ENCODE measurements at regions not wholly inside any gene's neighbourhood (a gene's known extent, or its start where the extent isn't known, plus 50 kb on each side); places are given as distances from the start of the nearest gene placed in this dataset.

DNA sequence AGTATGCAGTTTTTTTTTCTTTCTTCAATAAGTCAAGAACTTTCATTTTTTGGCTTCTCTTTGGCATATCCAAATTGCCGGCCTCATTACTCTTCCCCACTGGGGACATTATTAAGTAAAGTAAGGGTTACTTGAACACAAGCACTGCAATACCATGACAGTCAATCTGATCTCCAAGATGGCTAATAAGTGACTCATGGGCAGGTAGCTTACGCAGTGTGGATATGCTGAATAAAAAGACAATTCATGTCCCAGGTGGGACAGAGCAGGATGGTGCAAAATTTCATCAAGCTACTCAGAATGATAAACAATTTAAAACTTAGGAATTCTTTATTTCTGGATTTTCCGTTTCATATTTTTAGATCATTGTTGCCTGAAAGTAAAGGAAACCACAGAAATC, 671.8 kb downstream of the ACTL7B start:
- Histone ChIP-seq H3K36me3 (ENCODE audit: insufficient read depth) (no peaks in the 10 kb centered on the region), H3K4me1 (ENCODE audit: insufficient read depth) (0 out of 2 replicates have a peak, but pooled peaks cover 3% of the 10 kb centered on the region), H3F3A (replicated peaks; ENCODE audit: low read depth) (no peaks in the 10 kb centered on the region), H3K27ac (ENCODE audit: low read depth) (no peak overlapping the region), H2AFZ (no peak overlapping the region), H3K9me2 (ENCODE audit: insufficient read depth) (peaks cover 25% of the 10 kb centered on the region), H3K27me3 (ENCODE audit: insufficient read depth) (no peaks in the 10 kb centered on the region), H3K4me2 (no peak overlapping the region), H3K79me2 (replicated peaks; ENCODE audit: insufficient read depth) (no peaks in the 10 kb centered on the region), H3K4me3 (no peak overlapping the region), H4K20me1 (replicated peaks; ENCODE audit: insufficient read depth) (no peaks in the 10 kb centered on the region)
- peaks cover 5% of the 10 kb centered on the region for H3K27me3 Mint-ChIP-seq (ENCODE audit: insufficient read depth, low read depth, poor library complexity)
- H3K36me3 Mint-ChIP-seq (ENCODE audit: low read depth), result no peaks in the 10 kb centered on the region
- TF ChIP-seq CTCF (conservative IDR thresholded peaks at IDR 0.05; ENCODE audit: low read depth in 2 of 2), result no peak
- TF ChIP-seq ZNF331 (CRISPR knock-in tag; IDR thresholded peaks at IDR 0.05; ENCODE audit: low read depth), result no peak
- no peak for TF ChIP-seq POLR2AphosphoS5 (IDR thresholded peaks at IDR 0.05; ENCODE audit: low read depth)
- TF ChIP-seq ZNF462 (CRISPR knock-in tag; IDR thresholded peaks at IDR 0.05), result no peak
- TF ChIP-seq, protein P1, sequence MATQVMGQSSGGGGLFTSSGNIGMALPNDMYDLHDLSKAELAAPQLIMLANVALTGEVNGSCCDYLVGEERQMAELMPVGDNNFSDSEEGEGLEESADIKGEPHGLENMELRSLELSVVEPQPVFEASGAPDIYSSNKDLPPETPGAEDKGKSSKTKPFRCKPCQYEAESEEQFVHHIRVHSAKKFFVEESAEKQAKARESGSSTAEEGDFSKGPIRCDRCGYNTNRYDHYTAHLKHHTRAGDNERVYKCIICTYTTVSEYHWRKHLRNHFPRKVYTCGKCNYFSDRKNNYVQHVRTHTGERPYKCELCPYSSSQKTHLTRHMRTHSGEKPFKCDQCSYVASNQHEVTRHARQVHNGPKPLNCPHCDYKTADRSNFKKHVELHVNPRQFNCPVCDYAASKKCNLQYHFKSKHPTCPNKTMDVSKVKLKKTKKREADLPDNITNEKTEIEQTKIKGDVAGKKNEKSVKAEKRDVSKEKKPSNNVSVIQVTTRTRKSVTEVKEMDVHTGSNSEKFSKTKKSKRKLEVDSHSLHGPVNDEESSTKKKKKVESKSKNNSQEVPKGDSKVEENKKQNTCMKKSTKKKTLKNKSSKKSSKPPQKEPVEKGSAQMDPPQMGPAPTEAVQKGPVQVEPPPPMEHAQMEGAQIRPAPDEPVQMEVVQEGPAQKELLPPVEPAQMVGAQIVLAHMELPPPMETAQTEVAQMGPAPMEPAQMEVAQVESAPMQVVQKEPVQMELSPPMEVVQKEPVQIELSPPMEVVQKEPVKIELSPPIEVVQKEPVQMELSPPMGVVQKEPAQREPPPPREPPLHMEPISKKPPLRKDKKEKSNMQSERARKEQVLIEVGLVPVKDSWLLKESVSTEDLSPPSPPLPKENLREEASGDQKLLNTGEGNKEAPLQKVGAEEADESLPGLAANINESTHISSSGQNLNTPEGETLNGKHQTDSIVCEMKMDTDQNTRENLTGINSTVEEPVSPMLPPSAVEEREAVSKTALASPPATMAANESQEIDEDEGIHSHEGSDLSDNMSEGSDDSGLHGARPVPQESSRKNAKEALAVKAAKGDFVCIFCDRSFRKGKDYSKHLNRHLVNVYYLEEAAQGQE (IDR thresholded peaks at IDR 0.05; ENCODE audit: unreplicated experiment), result no peak
- no peak for TF ChIP-seq NANOG (IDR thresholded peaks at IDR 0.05; ENCODE audit: borderline replicate concordance)
- TF ChIP-seq ZNF114 (CRISPR knock-in tag; IDR thresholded peaks at IDR 0.05), result no peak
- TF ChIP-seq STAT1 (IDR thresholded peaks at IDR 0.05; ENCODE audit: unreplicated experiment), result no peak
- TF ChIP-seq, protein P2, sequence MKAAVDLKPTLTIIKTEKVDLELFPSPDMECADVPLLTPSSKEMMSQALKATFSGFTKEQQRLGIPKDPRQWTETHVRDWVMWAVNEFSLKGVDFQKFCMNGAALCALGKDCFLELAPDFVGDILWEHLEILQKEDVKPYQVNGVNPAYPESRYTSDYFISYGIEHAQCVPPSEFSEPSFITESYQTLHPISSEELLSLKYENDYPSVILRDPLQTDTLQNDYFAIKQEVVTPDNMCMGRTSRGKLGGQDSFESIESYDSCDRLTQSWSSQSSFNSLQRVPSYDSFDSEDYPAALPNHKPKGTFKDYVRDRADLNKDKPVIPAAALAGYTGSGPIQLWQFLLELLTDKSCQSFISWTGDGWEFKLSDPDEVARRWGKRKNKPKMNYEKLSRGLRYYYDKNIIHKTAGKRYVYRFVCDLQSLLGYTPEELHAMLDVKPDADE (IDR thresholded peaks at IDR 0.05), result no peak
- no peak for TF ChIP-seq EZH2phosphoT487 (IDR thresholded peaks at IDR 0.05; ENCODE audit: unreplicated experiment)
- no peak for TF ChIP-seq EZH2 (IDR thresholded peaks at IDR 0.05; ENCODE audit: low read depth, unreplicated experiment)
- no peak for TF ChIP-seq JUNB (IDR thresholded peaks at IDR 0.05; ENCODE audit: unreplicated experiment)
- no peak for DNase-seq (ENCODE audit: low spot score)
- no peak overlapping the region for H3K4me3 Mint-ChIP-seq
- ATAC-seq, result no peak
- peaks cover 7% of the 10 kb centered on the region for H3K4me1 Mint-ChIP-seq
- no peaks in the 10 kb centered on the region for H3K9me3 Mint-ChIP-seq
- H3K27ac Mint-ChIP-seq, result no peak overlapping the region

All from GM23338 (cell line).